Esophagus muscularis mucosa (tissue), 4 donors: ENCODE measurements at regions not wholly inside any gene's neighbourhood (a gene's known extent, or its start where the extent isn't known, plus 50 kb on each side); places are given as distances from the start of the nearest gene placed in this dataset.

Source experiments
- DNase-seq: peaks from one replicate; pipeline ENCODE4 v3.0.0-alpha.2; 2017; ENCODE audit errors: extremely low spot score
- H3K27ac ChIP-seq, 4 donors: fragments of 200-600 bp; sonication (generic); replicated peaks in 1 of 4; 1 replicate in 3 of 4; 2 replicates in 1 of 4; pipeline ENCODE4 v1.5.1; 2016 to 2019; ENCODE audit warnings: mild to moderate bottlenecking in 1 of 4
- H3K27me3 ChIP-seq, 4 donors: fragments of 200-600 bp; sonication (generic); one replicate each; pipeline versions ENCODE4 v1.5.1 to v1.6.0; 2016 to 2019
- H3K36me3 ChIP-seq, 4 donors: fragments of 200-600 bp; sonication (generic); one replicate each; pipeline ENCODE4 v1.5.1; 2016 to 2019
- H3K4me1 ChIP-seq, 4 donors: fragments of 200-600 bp; sonication (generic); one replicate each; pipeline ENCODE4 v1.5.1; 2016 to 2019
- H3K4me3 ChIP-seq, 4 donors: fragments of 200-600 bp; sonication (generic); 1 replicate in 2 of 4; 2 replicates in 2 of 4; pipeline ENCODE4 v1.5.1; 2016 to 2019; ENCODE audit warnings: mild to moderate bottlenecking in 4 of 4, moderate library complexity in 1 of 4
- H3K9me3 ChIP-seq, 4 donors: fragments of 200-600 bp; sonication (generic); 1 replicate in 3 of 4; 2 replicates in 1 of 4; pipeline ENCODE4 v1.5.1; 2016 to 2019
- EP300 ChIP-seq: sonication (generic); formaldehyde crosslinking; IDR thresholded peaks from one replicate; pipeline ENCODE4 v1.6.1; 2017; ENCODE audit warnings: antibody characterized with exemption
- POLR2A ChIP-seq: fragments of 450-650 bp; IDR thresholded peaks from one replicate; pipeline ENCODE4 v1.6.1; 2017; ENCODE audit warnings: antibody characterized with exemption, moderate library complexity, mild to moderate bottlenecking, low read depth
- POLR2AphosphoS5 ChIP-seq, 2 donors: sonication (generic); formaldehyde crosslinking; IDR thresholded peaks; one replicate each; pipeline ENCODE4 v1.6.1; 2017; ENCODE audit warnings: antibody characterized with exemption in 2 of 2
- WGBS: methylation state at CpG from one replicate; pipeline ENCODE4 v1.1.5; 2018; 5-methylcytosine and 5-hydroxymethylcytosine counted together
- intact Hi-C: fragments of 100-400 bp; cut with DNase I; formaldehyde crosslinking; loops from one replicate; pipeline ENCODE4 v1.15.1; 2023
- TF ChIP-seq, protein P1 (sequence below), 3 experiments: fragments of 200-600 bp in 2 of 3; fragments of 450-650 bp in 1 of 3; sonication (generic) in 2 of 3; IDR thresholded peaks; one replicate each; pipeline ENCODE4 v1.5.1; 2017 to 2019; ENCODE audit warnings: antibody characterized with exemption in 3 of 3, mild to moderate bottlenecking in 2 of 3, moderate library complexity in 1 of 3

DNA sequence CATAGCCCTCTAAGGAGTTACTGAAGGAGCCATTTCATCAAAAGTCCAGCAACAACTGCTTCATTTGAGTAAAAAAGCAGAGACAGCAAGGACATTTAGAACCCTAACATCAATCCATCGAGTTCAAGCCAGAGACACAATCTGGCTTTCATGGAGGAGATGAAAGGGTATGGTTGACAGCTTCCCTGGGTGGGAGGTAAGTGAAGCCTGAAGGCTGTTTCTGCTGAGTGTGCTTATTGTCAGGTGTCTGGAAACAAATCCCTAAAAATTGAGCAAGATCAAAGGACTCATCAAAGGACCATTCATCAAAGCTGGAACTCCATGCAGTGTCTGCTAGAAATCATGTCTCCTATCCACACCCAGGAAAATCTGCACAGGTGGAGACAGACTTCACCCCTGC lies 104.4 kb upstream of the CCDC196 start:
- WGBS: 33% methylated on average over 1 of the region's 1 CpG
- H3K27ac ChIP-seq: no peak overlapping the region

DNA sequence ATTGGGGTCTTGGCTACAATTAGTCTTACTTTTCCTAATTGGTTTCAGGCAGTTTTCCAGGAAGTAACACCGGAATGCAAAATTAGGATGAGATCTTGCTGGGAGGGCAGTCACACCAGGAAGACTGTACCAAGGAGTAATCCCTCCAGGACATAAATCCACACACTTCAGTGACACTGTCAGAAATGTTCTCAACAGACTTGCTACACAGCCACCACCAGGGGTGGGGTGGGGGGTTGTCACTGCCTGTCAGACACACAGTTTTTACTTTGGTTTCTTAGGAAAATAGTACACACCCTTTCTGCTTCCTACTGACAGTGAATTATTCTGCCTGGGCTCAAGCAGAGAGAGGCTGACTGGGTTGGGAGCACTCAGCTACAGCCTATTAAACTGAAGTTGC lies 102.9 kb upstream of the CCDC196 start:
- WGBS: 56% methylated on average over 1 of the region's 1 CpG
- H3K9me3 ChIP-seq: no peaks in the 10 kb centered on the region
- intact Hi-C loops: no loop called here
- H3K36me3 ChIP-seq: no peaks in the 10 kb centered on the region
- DNase-seq: no peak
- no peak overlapping the region for H3K27ac ChIP-seq
- H3K4me1 ChIP-seq: peaks cover 0 to 12% (median 8%) of the 10 kb centered on the region in 4 donors
- no peak for TF ChIP-seq POLR2A
- TF ChIP-seq, protein P1, sequence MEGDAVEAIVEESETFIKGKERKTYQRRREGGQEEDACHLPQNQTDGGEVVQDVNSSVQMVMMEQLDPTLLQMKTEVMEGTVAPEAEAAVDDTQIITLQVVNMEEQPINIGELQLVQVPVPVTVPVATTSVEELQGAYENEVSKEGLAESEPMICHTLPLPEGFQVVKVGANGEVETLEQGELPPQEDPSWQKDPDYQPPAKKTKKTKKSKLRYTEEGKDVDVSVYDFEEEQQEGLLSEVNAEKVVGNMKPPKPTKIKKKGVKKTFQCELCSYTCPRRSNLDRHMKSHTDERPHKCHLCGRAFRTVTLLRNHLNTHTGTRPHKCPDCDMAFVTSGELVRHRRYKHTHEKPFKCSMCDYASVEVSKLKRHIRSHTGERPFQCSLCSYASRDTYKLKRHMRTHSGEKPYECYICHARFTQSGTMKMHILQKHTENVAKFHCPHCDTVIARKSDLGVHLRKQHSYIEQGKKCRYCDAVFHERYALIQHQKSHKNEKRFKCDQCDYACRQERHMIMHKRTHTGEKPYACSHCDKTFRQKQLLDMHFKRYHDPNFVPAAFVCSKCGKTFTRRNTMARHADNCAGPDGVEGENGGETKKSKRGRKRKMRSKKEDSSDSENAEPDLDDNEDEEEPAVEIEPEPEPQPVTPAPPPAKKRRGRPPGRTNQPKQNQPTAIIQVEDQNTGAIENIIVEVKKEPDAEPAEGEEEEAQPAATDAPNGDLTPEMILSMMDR (IDR thresholded peaks at IDR 0.05): no peak
- no peak for TF ChIP-seq EP300
- TF ChIP-seq POLR2AphosphoS5 (IDR thresholded peaks at IDR 0.05): no peak
- H3K4me3 ChIP-seq: no peak overlapping the region
- H3K27me3 ChIP-seq: no peaks in the 10 kb centered on the region

More for the DNA sequence above, 104.4 kb upstream of the CCDC196 start:
- no peaks in the 10 kb centered on the region for H3K36me3 ChIP-seq
- no peaks in the 10 kb centered on the region for H3K27me3 ChIP-seq
- H3K9me3 ChIP-seq: no peaks in the 10 kb centered on the region
- no peak overlapping the region for H3K4me3 ChIP-seq
- intact Hi-C loops: no loop called here
- peaks cover 0 to 12% (median 8%) of the 10 kb centered on the region in 4 donors for H3K4me1 ChIP-seq
- DNase-seq: no peak
- TF ChIP-seq POLR2AphosphoS5 (IDR thresholded peaks at IDR 0.05) (no peak), EP300 (no peak), POLR2A (no peak)
- TF ChIP-seq, protein P1 (IDR thresholded peaks at IDR 0.05): no peak

DNA sequence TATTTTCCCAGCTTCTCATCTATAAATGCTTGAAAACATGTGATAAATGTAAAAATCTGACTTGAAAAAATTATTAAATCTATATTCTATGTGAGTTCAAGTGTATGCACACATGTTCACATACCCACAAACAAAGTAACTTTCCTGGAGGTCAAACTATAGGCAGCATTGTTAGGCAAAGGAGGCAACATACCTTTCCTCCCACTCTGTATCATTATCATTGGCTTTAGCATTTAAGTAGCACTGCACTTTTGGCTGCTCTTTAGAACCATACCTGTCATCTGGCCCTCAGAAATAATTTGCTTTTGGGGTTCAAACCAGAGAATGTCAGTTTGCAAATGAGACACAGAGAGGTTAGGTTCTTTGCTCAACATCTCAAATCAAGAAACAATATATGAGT lies 102.4 kb upstream of the CCDC196 start:
- H3K4me1 ChIP-seq: peaks cover 0 to 12% (median 8%) of the 10 kb centered on the region in 4 donors
- H3K27ac ChIP-seq: no peak overlapping the region
- TF ChIP-seq POLR2AphosphoS5 (IDR thresholded peaks at IDR 0.05) (no peak), POLR2A (no peak), EP300 (no peak)
- TF ChIP-seq, protein P1 (IDR thresholded peaks at IDR 0.05): no peak
- no peaks in the 10 kb centered on the region for H3K36me3 ChIP-seq
- no peak overlapping the region for H3K4me3 ChIP-seq
- no peak for DNase-seq
- no peaks in the 10 kb centered on the region for H3K27me3 ChIP-seq
- H3K9me3 ChIP-seq: no peaks in the 10 kb centered on the region
- intact Hi-C loops: no loop called here

DNA sequence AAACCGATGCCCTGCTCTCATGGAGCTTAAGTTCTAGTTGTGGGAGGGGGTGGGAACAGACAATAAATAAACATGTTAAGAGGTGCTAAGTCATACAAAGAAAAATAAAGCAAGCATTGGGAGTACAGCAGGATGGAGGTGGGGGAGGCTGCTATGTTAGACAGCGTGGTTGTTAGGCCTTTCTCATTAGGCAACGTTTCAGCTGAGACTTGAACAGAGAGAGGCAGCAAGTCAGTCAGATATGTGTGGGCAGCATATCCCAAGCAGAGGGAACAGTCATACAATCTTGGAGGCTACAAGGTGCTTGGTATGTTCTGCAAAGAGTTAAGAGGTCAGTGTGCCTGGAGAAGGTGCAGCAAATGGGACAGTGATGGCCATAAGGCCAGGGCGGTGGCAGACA lies 97.7 kb upstream of the CCDC196 start:
- H3K27me3 ChIP-seq: no peaks in the 10 kb centered on the region
- no peaks in the 10 kb centered on the region for H3K9me3 ChIP-seq
- TF ChIP-seq EP300 (no peak), POLR2AphosphoS5 (IDR thresholded peaks at IDR 0.05) (no peak), POLR2A (no peak)
- TF ChIP-seq, protein P1 (IDR thresholded peaks at IDR 0.05): no peak
- H3K4me3 ChIP-seq: no peak overlapping the region
- no peak overlapping the region for H3K27ac ChIP-seq
- DNase-seq: no peak
- intact Hi-C loops: no loop called here
- WGBS: 83% methylated on average over 4 of the region's 4 CpGs
- H3K36me3 ChIP-seq: no peaks in the 10 kb centered on the region
- H3K4me1 ChIP-seq: no peaks in the 10 kb centered on the region

DNA sequence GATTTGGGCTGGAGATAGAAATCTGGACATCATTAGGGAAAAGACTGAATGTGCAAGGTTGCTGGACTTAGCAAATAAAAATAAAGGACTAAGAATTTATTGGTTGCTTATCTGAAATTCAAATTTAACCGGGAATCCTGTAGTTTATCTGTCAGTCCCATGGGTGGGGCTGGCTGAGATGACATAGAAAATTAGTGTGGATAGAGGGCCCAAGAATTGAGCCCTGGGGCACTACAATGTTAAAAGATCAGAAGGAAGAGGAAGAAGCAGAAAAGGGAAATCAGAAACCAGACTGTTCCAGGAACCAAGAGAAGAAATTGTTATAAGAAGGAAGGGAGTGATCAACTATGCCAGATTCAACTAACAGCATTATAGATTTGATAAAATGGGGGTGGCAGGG lies 96.7 kb upstream of the CCDC196 start:
- TF ChIP-seq EP300: no peak
- no peak for TF ChIP-seq POLR2A
- TF ChIP-seq, protein P1 (IDR thresholded peaks at IDR 0.05): no peak
- no peak for TF ChIP-seq POLR2AphosphoS5 (IDR thresholded peaks at IDR 0.05)
- no peak overlapping the region for H3K27ac ChIP-seq
- no peaks in the 10 kb centered on the region for H3K27me3 ChIP-seq
- H3K36me3 ChIP-seq: no peaks in the 10 kb centered on the region
- WGBS: 83% methylated on average over 1 of the region's 1 CpG
- no peaks in the 10 kb centered on the region for H3K9me3 ChIP-seq
- no peak for DNase-seq
- intact Hi-C loops: no loop called here
- H3K4me1 ChIP-seq: no peaks in the 10 kb centered on the region
- no peak overlapping the region for H3K4me3 ChIP-seq
